Stomach (tissue), 8 donors: ENCODE measurements at regions not wholly inside any gene's neighbourhood (a gene's known extent, or its start where the extent isn't known, plus 50 kb on each side); places are given as distances from the start of the nearest gene placed in this dataset.
A peak's percentile ranks its signal among the peaks of the same experiment; 100 is the strongest.

Source experiments
- DNase-seq, 2 donors: peaks; one replicate each; pipeline versions ENCODE4 v3.0.0 to v3.0.0-alpha.2; 2013 to 2019
- H3K27ac ChIP-seq, 5 donors: fragments of 200-600 bp in 4 of 5; sonication (generic) in 4 of 5; one replicate each; pipeline ENCODE4 v1.5.1; 2013 to 2019; ENCODE audit warnings: mild to moderate bottlenecking in 1 of 5, moderate library complexity in 1 of 5
- H3K27me3 ChIP-seq, 3 donors: fragments of 200-600 bp; sonication (generic); one replicate each; pipeline ENCODE4 v1.5.1; 2017 to 2019; ENCODE audit warnings: mixed run types in 1 of 3
- H3K36me3 ChIP-seq, 4 donors: fragments of 200-600 bp; sonication (generic); 1 replicate in 3 of 4; 2 replicates in 1 of 4; pipeline ENCODE4 v1.5.1; 2016 to 2019
- H3K4me1 ChIP-seq, 4 donors: fragments of 200-600 bp; sonication (generic); one replicate each; pipeline ENCODE4 v1.5.1; 2016 to 2019
- H3K4me3 ChIP-seq, 4 donors: fragments of 200-600 bp; sonication (generic) in 3 of 4; one replicate each; pipeline ENCODE4 v1.5.1; 2016 to 2019; ENCODE audit warnings: mild to moderate bottlenecking in 1 of 4
- H3K9me3 ChIP-seq, 4 donors: fragments of 200-600 bp; sonication (generic); one replicate each; pipeline ENCODE4 v1.5.1; 2016 to 2019
- CTCF ChIP-seq, 7 experiments: fragments of 450-650 bp in 4 of 7; fragments of 200-600 bp in 3 of 7; sonication (generic) in 3 of 7; IDR thresholded peaks; one replicate each; pipeline ENCODE4 v1.5.1; 2016 to 2019; ENCODE audit warnings: antibody characterized with exemption in 7 of 7, control low read depth in 2 of 7, mild to moderate bottlenecking in 1 of 7
- EP300 ChIP-seq: sonication (generic); formaldehyde crosslinking; IDR thresholded peaks from one replicate; pipeline ENCODE4 v1.6.1; 2017; ENCODE audit warnings: antibody characterized with exemption
- POLR2A ChIP-seq, 4 donors: fragments of 450-650 bp; IDR thresholded peaks; one replicate each; pipeline ENCODE4 v1.6.1; 2016; ENCODE audit warnings: antibody characterized with exemption in 4 of 4, control low read depth in 2 of 4, mild to moderate bottlenecking in 1 of 4, moderate library complexity in 1 of 4
- POLR2AphosphoS5 ChIP-seq, 3 donors: sonication (generic); formaldehyde crosslinking; IDR thresholded peaks; one replicate each; pipeline ENCODE4 v1.6.1; 2016; ENCODE audit warnings: antibody characterized with exemption in 3 of 3
- WGBS, 5 donors: extraction: QIAGEN DNeasy Blood & Tissue Kit in 3 of 5; methylation state at CpG; one replicate each; pipeline versions ENCODE4 v1.1.5 to v1.1.7; 2013 to 2018; 5-methylcytosine and 5-hydroxymethylcytosine counted together
- intact Hi-C: fragments of 100-400 bp; cut with DNase I; formaldehyde crosslinking; loops from one replicate; pipeline ENCODE4 v1.15.1; 2023; ENCODE audit warnings: low total_unique reads
- donor health status: healthy with polysubstance abuse.
- donor health status: Bipolar disorder and iron deficiency.
- donor health status: healthy.

- Histone ChIP-seq H3K4me3 (peak overlapping the region in 1 of 4 donors; percentile 22), H3K36me3 (no peaks in the 10 kb centered on the region), H3K27ac (no peak overlapping the region), H3K4me1 (peaks cover 5 to 12% (median 10%) of the 10 kb centered on the region in 4 donors), H3K9me3 (no peaks in the 10 kb centered on the region), H3K27me3 (no peaks in the 10 kb centered on the region)
- 11 to 21% (median 15%) methylated on average over 14 of the region's 14 CpGs for WGBS, 5 donors
- TF ChIP-seq POLR2AphosphoS5 (IDR thresholded peaks at IDR 0.05) = peak in 2 of 3 donors; percentile 9 to 65
- TF ChIP-seq CTCF (IDR thresholded peaks at IDR 0.05) = peak in 6 of 7 experiments; percentile 10 to 87 (median 76)
- TF ChIP-seq POLR2A (IDR thresholded peaks at IDR 0.05) = no peak
- TF ChIP-seq EP300 = no peak
- intact Hi-C loops = loop anchor here (5.0 kb wide), 1 partner anchor 188 kb away; no protein-coding TSS in a partner anchor
- peak; percentile 78 to 94 for DNase-seq
Observed at GRCh38 chr13:95380468-95381211, 79.4 kb upstream of the ABCC4 start.

DNA sequence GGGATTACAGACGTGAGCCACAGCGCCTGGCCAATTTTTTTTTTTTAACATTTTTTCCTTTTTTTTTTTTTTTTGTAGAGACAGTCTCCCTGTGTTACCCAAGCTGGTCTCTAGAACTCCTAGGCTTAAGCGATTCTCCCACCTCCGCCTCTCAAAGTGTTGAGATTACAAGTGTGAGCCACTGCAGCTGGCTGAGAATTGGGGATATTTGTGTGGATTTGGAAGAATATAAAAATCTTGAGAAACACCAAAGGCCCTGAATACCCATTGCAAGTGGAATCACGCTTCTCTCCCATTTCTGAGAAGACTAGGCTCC, 79.9 kb upstream of the ABCC4 start:
- WGBS, 5 donors = 45 to 61% (median 59%) methylated on average over 5 of the region's 5 CpGs
- peaks cover 5 to 12% (median 10%) of the 10 kb centered on the region in 4 donors for H3K4me1 ChIP-seq
- no peak overlapping the region for H3K4me3 ChIP-seq
- DNase-seq = peak in 1 of 2 donors; percentile 20
- no peak overlapping the region for H3K27ac ChIP-seq
- no peaks in the 10 kb centered on the region for H3K27me3 ChIP-seq
- intact Hi-C loops = loop anchor here (5.0 kb wide), 1 partner anchor 189 kb away; no protein-coding TSS in a partner anchor
- H3K9me3 ChIP-seq = no peaks in the 10 kb centered on the region
- H3K36me3 ChIP-seq = no peaks in the 10 kb centered on the region
- TF ChIP-seq EP300 (no peak), POLR2A (IDR thresholded peaks at IDR 0.05) (no peak), POLR2AphosphoS5 (IDR thresholded peaks at IDR 0.05) (no peak), CTCF (IDR thresholded peaks at IDR 0.05) (no peak)

DNA sequence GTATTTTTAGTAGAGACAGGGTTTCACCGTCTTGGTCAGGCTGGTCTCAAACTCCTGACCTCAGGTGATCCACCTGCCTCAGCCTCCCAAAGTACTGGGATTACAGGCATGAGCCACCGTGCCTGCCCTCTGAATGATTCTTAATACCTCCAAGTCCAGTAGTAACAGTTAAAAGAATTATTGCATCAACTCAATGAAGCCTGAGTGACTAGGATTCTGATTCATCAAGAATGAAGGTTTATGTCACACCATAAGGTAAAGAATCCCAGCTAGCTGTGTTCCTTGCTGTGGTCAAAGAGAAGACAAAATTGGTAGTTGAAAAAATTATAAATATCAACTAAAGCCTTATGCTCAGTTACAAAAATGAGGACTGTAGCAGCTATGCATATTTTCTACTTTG, 81.2 kb upstream of the ABCC4 start:
- Histone ChIP-seq H3K27me3 (no peaks in the 10 kb centered on the region), H3K4me1 (peaks cover 5 to 12% (median 10%) of the 10 kb centered on the region in 4 donors), H3K4me3 (no peak overlapping the region), H3K36me3 (no peaks in the 10 kb centered on the region), H3K27ac (no peak overlapping the region), H3K9me3 (no peaks in the 10 kb centered on the region)
- TF ChIP-seq EP300 (no peak), POLR2A (IDR thresholded peaks at IDR 0.05) (no peak), POLR2AphosphoS5 (IDR thresholded peaks at IDR 0.05) (no peak)
- intact Hi-C loops = loop anchor here (5.0 kb wide), 1 partner anchor 190 kb away; no protein-coding TSS in a partner anchor
- WGBS, 5 donors = 80 to 92% (median 82%) methylated on average over 2 of the region's 2 CpGs
- no peak for DNase-seq

GRCh38 chr13:95382916-95383315, 81.7 kb upstream of the ABCC4 start:
- Histone ChIP-seq H3K9me3 (no peaks in the 10 kb centered on the region), H3K36me3 (no peaks in the 10 kb centered on the region), H3K27me3 (no peaks in the 10 kb centered on the region), H3K4me1 (peaks cover 9 to 15% (median 11%) of the 10 kb centered on the region in 4 donors), H3K4me3 (no peak overlapping the region), H3K27ac (no peak overlapping the region)
- no peak for DNase-seq
- intact Hi-C loops = loop anchor here (5.0 kb wide), 1 partner anchor 191 kb away; no protein-coding TSS in a partner anchor
- no peak for TF ChIP-seq POLR2A (IDR thresholded peaks at IDR 0.05)
- WGBS, 5 donors = 80 to 93% (median 87%) methylated on average over 4 of the region's 4 CpGs

GRCh38 chr13:95385373-95385772, 84.1 kb upstream of the ABCC4 start:
- no peaks in the 10 kb centered on the region for H3K27me3 ChIP-seq
- intact Hi-C loops = no loop called here

More at GRCh38 chr13:95385373-95385772, 84.1 kb upstream of the ABCC4 start:
- 69 to 90% (median 82%) methylated on average over 1 of the region's 1 CpG for WGBS, 5 donors
- Histone ChIP-seq H3K27ac (no peak overlapping the region), H3K4me3 (no peak overlapping the region), H3K36me3 (no peaks in the 10 kb centered on the region), H3K4me1 (peaks cover 8 to 17% (median 9%) of the 10 kb centered on the region in 4 donors), H3K9me3 (no peaks in the 10 kb centered on the region)
- DNase-seq = no peak
- no peak for TF ChIP-seq CTCF (IDR thresholded peaks at IDR 0.05)
- no peak for TF ChIP-seq EP300
- TF ChIP-seq POLR2A (IDR thresholded peaks at IDR 0.05) = no peak
- no peak for TF ChIP-seq POLR2AphosphoS5 (IDR thresholded peaks at IDR 0.05)
